ENCODE measurements at regions not wholly inside any gene's neighbourhood (a gene's known extent, or its start where the extent isn't known, plus 50 kb on each side); places are given as distances from the start of the nearest gene placed in this dataset.

DNA sequence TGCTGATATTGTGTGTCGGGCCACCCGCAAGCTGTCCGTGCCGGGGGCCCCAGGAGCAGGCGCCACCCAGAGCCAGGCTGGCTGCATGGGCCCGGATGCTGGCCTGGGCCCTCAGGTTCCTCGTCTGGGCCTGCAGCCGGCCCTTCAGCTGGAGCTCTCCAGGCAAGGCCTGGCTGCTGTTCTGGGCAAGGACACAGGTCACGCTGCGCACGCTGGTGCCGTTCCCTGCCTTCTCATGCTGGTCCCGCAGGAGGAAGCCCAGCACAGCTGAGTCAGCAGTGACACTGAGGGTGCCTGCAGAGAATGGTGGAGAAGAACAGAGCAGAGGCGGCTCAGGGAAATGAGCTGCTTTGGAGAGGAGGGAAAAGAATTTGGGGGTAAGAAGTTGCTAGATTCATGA, 79.9 kb downstream of the RMI2 start:
- no peak overlapping the region for H3K9ac ChIP-seq (ENCODE audit: insufficient read depth, low read depth, low read length)
- H2AFZ ChIP-seq (ENCODE audit: low read length), result no peak overlapping the region
- H3K27me3 ChIP-seq (ENCODE audit: control insufficient read depth in 1 of 2, insufficient read depth in 2 of 2, low read length in 2 of 2), result peaks cover 11 to 46% of the 10 kb centered on the region in 2 experiments
- H3K4me1 ChIP-seq (ENCODE audit: insufficient read depth, low read length), result peaks cover 13% of the 10 kb centered on the region; the same call in 1 of the 2 replicates
- H4K20me1 ChIP-seq (ENCODE audit: insufficient read depth, low read length), result no peaks in the 10 kb centered on the region
- intact Hi-C loops (cut with micrococcal nuclease; ENCODE audit: unreplicated experiment) (no loop called here), in situ Hi-C loops (cut with HindIII; ENCODE audit: extremely low pct_ligation_motif_present, low pct_unique_long_range_greater_than_20kb) (no loop called here)
- H3K36me3 ChIP-seq (replicated peaks in 1 of 2; ENCODE audit: control insufficient read depth in 1 of 2, insufficient read depth in 2 of 2, low read length in 2 of 2), result no peaks in the 10 kb centered on the region
- peak; percentile 38 to 51 for TF ChIP-seq MAFK (conservative IDR thresholded peaks at IDR 0.05 in 1 of 2, IDR thresholded peaks at IDR 0.05 in 1 of 2; ENCODE audit: low read length in 2 of 2)
- TF ChIP-seq ZNF768 (CRISPR knock-in tag; IDR thresholded peaks at IDR 0.05), result peak; percentile 56; the same call in 1 of the 2 replicates
- TF ChIP-seq, protein P1, sequence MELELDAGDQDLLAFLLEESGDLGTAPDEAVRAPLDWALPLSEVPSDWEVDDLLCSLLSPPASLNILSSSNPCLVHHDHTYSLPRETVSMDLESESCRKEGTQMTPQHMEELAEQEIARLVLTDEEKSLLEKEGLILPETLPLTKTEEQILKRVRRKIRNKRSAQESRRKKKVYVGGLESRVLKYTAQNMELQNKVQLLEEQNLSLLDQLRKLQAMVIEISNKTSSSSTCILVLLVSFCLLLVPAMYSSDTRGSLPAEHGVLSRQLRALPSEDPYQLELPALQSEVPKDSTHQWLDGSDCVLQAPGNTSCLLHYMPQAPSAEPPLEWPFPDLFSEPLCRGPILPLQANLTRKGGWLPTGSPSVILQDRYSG (CRISPR knock-in tag; IDR thresholded peaks at IDR 0.05), result no peak
- TF ChIP-seq MAFF (IDR thresholded peaks at IDR 0.05; ENCODE audit: low read depth, low read length), result peak; percentile 17; the same call in 1 of the 2 replicates
- TF ChIP-seq ARNTL (CRISPR knock-in tag; IDR thresholded peaks at IDR 0.05), result no peak
- FAIRE-seq (no peak), DNase-seq (ENCODE audit: low spot score) (no peak), ATAC-seq (no peak; the same call in 2 of the 3 replicates)
- H3K9me3 ChIP-seq (ENCODE audit: low read length), result no peaks in the 10 kb centered on the region
- H3K27ac ChIP-seq (ENCODE audit: extremely low read length, insufficient read depth, low read length), result no peak overlapping the region
- no peak overlapping the region for H3K4me3 ChIP-seq (replicated peaks in 1 of 3; ENCODE audit: insufficient read depth in 1 of 3, low read depth in 2 of 3, low read length in 3 of 3)
- POLR2A ChIA-PET, result no interaction called here
- CTCF ChIA-PET (ENCODE audit: low intra/inter-chr PET ratio, low total read pairs), result no interaction called here
- H3K4me2 ChIP-seq (ENCODE audit: low read depth, low read length), result no peak overlapping the region
- no peaks in the 10 kb centered on the region for H3K79me2 ChIP-seq (ENCODE audit: insufficient read depth, low read length)
- WGBS (ENCODE audit: low lambda C conversion rate), result 55% methylated on average over 14 of the region's 14 CpGs
- BruUV-seq (replicated peaks), result no TSS peak

DNA sequence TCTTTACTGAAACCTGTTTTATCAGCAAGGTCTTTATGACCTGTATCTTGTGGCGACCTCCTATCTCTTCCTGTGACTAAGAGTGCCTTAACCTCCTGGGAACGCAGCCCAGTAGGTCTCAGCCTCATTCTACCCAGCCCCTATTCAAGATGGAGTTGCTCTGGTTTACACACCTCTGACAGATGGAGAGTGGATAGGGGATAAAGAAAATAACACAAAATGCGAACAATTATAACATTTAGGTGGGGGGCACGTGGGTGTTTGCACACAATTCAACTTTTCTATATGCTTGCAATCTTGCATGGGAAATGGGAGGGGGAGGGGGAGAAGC, 83.3 kb downstream of the RMI2 start:
- no peak overlapping the region for H3K27ac ChIP-seq (ENCODE audit: extremely low read length, insufficient read depth, low read length)
- H3K9ac ChIP-seq (ENCODE audit: insufficient read depth, low read depth, low read length), result no peak overlapping the region
- no peaks in the 10 kb centered on the region for H3K9me3 ChIP-seq (ENCODE audit: low read length)
- no TSS peak for BruUV-seq (replicated peaks)
- H3K4me1 ChIP-seq (ENCODE audit: insufficient read depth, low read length), result peaks cover 28% of the 10 kb centered on the region
- TF ChIP-seq, protein P2, sequence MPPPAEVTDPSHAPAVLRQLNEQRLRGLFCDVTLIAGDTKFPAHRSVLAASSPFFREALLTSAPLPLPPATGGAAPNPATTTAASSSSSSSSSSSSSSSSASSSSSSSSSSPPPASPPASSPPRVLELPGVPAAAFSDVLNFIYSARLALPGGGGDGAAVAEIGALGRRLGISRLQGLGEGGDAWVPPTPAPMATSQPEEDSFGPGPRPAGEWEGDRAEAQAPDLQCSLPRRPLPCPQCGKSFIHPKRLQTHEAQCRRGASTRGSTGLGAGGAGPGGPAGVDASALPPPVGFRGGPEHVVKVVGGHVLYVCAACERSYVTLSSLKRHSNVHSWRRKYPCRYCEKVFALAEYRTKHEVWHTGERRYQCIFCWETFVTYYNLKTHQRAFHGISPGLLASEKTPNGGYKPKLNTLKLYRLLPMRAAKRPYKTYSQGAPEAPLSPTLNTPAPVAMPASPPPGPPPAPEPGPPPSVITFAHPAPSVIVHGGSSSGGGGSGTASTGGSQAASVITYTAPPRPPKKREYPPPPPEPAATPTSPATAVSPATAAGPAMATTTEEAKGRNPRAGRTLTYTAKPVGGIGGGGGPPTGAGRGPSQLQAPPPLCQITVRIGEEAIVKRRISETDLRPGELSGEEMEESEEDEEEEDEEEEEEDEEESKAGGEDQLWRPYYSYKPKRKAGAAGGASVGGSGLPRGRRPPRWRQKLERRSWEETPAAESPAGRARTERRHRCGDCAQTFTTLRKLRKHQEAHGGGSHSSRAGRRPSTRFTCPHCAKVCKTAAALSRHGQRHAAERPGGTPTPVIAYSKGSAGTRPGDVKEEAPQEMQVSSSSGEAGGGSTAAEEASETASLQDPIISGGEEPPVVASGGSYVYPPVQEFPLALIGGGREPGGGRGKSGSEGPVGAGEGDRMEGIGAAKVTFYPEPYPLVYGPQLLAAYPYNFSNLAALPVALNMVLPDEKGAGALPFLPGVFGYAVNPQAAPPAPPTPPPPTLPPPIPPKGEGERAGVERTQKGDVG (CRISPR knock-in tag; IDR thresholded peaks at IDR 0.05; ENCODE audit: borderline replicate concordance), result no peak
- TF ChIP-seq KAT7 (CRISPR knock-in tag; IDR thresholded peaks at IDR 0.05; ENCODE audit: borderline replicate concordance) (no peak), ZFP37 (CRISPR knock-in tag; IDR thresholded peaks at IDR 0.05; ENCODE audit: borderline replicate concordance) (no peak), ZNF337 (CRISPR knock-in tag; IDR thresholded peaks at IDR 0.05; ENCODE audit: borderline replicate concordance, low read depth) (no peak)
- WGBS (ENCODE audit: low lambda C conversion rate), result 60% methylated on average over 4 of the region's 4 CpGs
- no peak for ATAC-seq
- ChIA-PET CTCF (ENCODE audit: low intra/inter-chr PET ratio, low total read pairs) (no interaction called here), POLR2A (no interaction called here)
- no peak overlapping the region for H3K4me3 ChIP-seq (replicated peaks in 1 of 3; ENCODE audit: insufficient read depth in 1 of 3, low read depth in 2 of 3, low read length in 3 of 3)
- H2AFZ ChIP-seq (ENCODE audit: low read length), result no peak overlapping the region
- intact Hi-C loops (cut with micrococcal nuclease; ENCODE audit: unreplicated experiment) (no loop called here), in situ Hi-C loops (cut with HindIII; ENCODE audit: extremely low pct_ligation_motif_present, low pct_unique_long_range_greater_than_20kb) (no loop called here)
- no peaks in the 10 kb centered on the region for H3K36me3 ChIP-seq (replicated peaks in 1 of 2; ENCODE audit: control insufficient read depth in 1 of 2, insufficient read depth in 2 of 2, low read length in 2 of 2)
- no peaks in the 10 kb centered on the region for H4K20me1 ChIP-seq (ENCODE audit: insufficient read depth, low read length)
- FAIRE-seq, result no peak
- H3K27me3 ChIP-seq (ENCODE audit: control insufficient read depth in 1 of 2, insufficient read depth in 2 of 2, low read length in 2 of 2), result peaks cover 8 to 38% of the 10 kb centered on the region in 2 experiments
- H3K79me2 ChIP-seq (ENCODE audit: insufficient read depth, low read length), result no peaks in the 10 kb centered on the region
- no peak for DNase-seq (ENCODE audit: low spot score)
- no peak overlapping the region for H3K4me2 ChIP-seq (ENCODE audit: low read depth, low read length)

Data from HepG2 (cell line).